ENCODE measurements at regions not wholly inside any gene's neighbourhood (a gene's known extent, or its start where the extent isn't known, plus 50 kb on each side); places are given as distances from the start of the nearest gene placed in this dataset.

DNA sequence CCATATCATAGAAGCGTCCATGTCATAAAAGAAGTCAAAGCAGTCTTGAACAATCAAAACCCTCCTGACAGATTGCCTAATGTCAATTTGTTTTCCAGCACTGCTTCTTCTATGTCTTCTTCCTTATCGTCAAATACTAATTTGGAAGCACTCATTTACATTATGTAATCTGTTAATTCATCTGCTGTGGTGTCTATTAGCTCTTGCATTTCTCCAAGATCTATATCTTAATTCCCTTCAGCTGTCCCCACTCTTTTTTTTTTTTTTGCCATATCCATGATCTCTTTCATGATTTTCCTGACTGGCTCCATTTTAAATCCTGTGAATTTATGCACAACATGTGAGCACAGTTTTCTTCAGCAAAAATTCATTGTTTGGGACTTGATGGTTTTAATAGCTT, 560.5 kb upstream of the ARPP21 start:
- TF ChIP-seq, protein P1, sequence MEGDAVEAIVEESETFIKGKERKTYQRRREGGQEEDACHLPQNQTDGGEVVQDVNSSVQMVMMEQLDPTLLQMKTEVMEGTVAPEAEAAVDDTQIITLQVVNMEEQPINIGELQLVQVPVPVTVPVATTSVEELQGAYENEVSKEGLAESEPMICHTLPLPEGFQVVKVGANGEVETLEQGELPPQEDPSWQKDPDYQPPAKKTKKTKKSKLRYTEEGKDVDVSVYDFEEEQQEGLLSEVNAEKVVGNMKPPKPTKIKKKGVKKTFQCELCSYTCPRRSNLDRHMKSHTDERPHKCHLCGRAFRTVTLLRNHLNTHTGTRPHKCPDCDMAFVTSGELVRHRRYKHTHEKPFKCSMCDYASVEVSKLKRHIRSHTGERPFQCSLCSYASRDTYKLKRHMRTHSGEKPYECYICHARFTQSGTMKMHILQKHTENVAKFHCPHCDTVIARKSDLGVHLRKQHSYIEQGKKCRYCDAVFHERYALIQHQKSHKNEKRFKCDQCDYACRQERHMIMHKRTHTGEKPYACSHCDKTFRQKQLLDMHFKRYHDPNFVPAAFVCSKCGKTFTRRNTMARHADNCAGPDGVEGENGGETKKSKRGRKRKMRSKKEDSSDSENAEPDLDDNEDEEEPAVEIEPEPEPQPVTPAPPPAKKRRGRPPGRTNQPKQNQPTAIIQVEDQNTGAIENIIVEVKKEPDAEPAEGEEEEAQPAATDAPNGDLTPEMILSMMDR (IDR thresholded peaks at IDR 0.05), result no peak
- no peak for TF ChIP-seq POLR2A (IDR thresholded peaks at IDR 0.05)
